ENCODE measurements at regions not wholly inside any gene's neighbourhood (a gene's known extent, or its start where the extent isn't known, plus 50 kb on each side); places are given as distances from the start of the nearest gene placed in this dataset.

- TF ChIP-seq CTCF (IDR thresholded peaks at IDR 0.05) (no peak), MAX (CRISPR knock-in tag; IDR thresholded peaks at IDR 0.05) (no peak), ZNF423 (CRISPR knock-in tag; IDR thresholded peaks at IDR 0.05) (no peak), NR1H2 (CRISPR knock-in tag; IDR thresholded peaks at IDR 0.05) (no peak), ZNF121 (CRISPR knock-in tag; IDR thresholded peaks at IDR 0.05) (no peak), USF1 (CRISPR knock-in tag; IDR thresholded peaks at IDR 0.05) (no peak), ZNF219 (CRISPR knock-in tag; IDR thresholded peaks at IDR 0.05; ENCODE audit: borderline replicate concordance) (no peak), TEAD4 (CRISPR knock-in tag; IDR thresholded peaks at IDR 0.05) (no peak)
Measured at GRCh38 chr5:98705841-98706240, 67.6 kb upstream of the RGMB start.

All from WTC11 (cell line).